Parathyroid adenoma (tissue), 2 donors: ENCODE measurements at regions not wholly inside any gene's neighbourhood (a gene's known extent, or its start where the extent isn't known, plus 50 kb on each side); places are given as distances from the start of the nearest gene placed in this dataset.

Experiments used
- H2AFZ ChIP-seq: fragments of 300-600 bp; sonication (generic); one replicate; pipeline ENCODE4 v1.7.0; 2017; ENCODE audit warnings: antibody characterized with exemption, mild to moderate bottlenecking
- H3K27ac ChIP-seq: fragments of 300-600 bp; sonication (generic); one replicate; pipeline ENCODE4 v1.7.0; 2017
- H3K27me3 ChIP-seq: fragments of 300-600 bp; sonication (generic); one replicate; pipeline ENCODE4 v1.7.0; 2017; ENCODE audit warnings: low read length; ENCODE audit not compliant: control insufficient read depth, insufficient read depth
- H3K36me3 ChIP-seq: fragments of 300-600 bp; sonication (generic); one replicate; pipeline ENCODE4 v1.7.0; 2017; ENCODE audit warnings: low read length; ENCODE audit not compliant: control insufficient read depth, insufficient read depth
- H3K4me1 ChIP-seq: fragments of 300-600 bp; sonication (generic); one replicate; pipeline ENCODE4 v1.7.0; 2017; ENCODE audit warnings: control low read depth
- H3K4me2 ChIP-seq: fragments of 300-600 bp; sonication (generic); one replicate; pipeline ENCODE4 v1.7.0; 2017; ENCODE audit warnings: low read length
- H3K4me3 ChIP-seq: fragments of 300-600 bp; sonication (generic); one replicate; pipeline ENCODE4 v1.7.0; 2017; ENCODE audit warnings: low read depth, low read length
- H3K79me2 ChIP-seq: fragments of 300-600 bp; sonication (generic); one replicate; pipeline ENCODE4 v1.7.0; 2017; ENCODE audit warnings: control low read depth
- H3K9ac ChIP-seq: fragments of 300-600 bp; sonication (generic); one replicate; pipeline ENCODE4 v1.7.0; 2017; ENCODE audit warnings: mild to moderate bottlenecking
- H3K9me3 ChIP-seq: fragments of 300-600 bp; sonication (generic); one replicate; pipeline ENCODE4 v1.7.0; 2017; ENCODE audit warnings: low read length; ENCODE audit not compliant: control insufficient read depth
- TF ChIP-seq, protein P1 (sequence below): fragments of 300-600 bp; sonication (generic); IDR thresholded peaks from one replicate; pipeline ENCODE4 v1.7.0; 2017; ENCODE audit warnings: antibody characterized with exemption, mild to moderate bottlenecking
- donor health status: primary hyperparathyroidism.

DNA sequence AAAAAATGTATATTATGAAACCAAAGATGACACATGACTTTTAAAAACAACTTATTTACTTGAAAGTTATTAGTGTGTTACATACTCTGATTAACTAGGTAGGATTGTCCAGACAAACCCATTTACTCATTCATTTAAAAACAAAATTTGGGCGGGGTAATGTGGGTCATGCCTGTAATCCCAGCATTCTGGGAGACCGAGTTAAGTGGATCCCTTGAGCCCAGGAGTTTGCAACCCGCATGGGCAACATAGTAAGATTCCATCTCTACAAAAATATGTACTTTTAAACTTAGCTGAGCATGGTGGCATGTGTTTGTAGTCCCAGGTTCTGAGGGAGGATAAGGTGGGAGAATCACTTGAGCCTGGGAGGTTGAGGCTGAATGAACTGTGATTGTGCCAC is 1414.7 kb downstream of the PLA2G4A start:
- Histone ChIP-seq H3K27ac (no peak overlapping the region), H3K4me1 (no peaks in the 10 kb centered on the region), H3K4me3 (no peak overlapping the region), H2AFZ (no peak overlapping the region), H3K36me3 (no peaks in the 10 kb centered on the region), H3K27me3 (no peaks in the 10 kb centered on the region), H3K79me2 (no peaks in the 10 kb centered on the region), H3K9me3 (no peaks in the 10 kb centered on the region), H3K4me2 (no peak overlapping the region), H3K9ac (no peak overlapping the region)
- TF ChIP-seq, protein P1, sequence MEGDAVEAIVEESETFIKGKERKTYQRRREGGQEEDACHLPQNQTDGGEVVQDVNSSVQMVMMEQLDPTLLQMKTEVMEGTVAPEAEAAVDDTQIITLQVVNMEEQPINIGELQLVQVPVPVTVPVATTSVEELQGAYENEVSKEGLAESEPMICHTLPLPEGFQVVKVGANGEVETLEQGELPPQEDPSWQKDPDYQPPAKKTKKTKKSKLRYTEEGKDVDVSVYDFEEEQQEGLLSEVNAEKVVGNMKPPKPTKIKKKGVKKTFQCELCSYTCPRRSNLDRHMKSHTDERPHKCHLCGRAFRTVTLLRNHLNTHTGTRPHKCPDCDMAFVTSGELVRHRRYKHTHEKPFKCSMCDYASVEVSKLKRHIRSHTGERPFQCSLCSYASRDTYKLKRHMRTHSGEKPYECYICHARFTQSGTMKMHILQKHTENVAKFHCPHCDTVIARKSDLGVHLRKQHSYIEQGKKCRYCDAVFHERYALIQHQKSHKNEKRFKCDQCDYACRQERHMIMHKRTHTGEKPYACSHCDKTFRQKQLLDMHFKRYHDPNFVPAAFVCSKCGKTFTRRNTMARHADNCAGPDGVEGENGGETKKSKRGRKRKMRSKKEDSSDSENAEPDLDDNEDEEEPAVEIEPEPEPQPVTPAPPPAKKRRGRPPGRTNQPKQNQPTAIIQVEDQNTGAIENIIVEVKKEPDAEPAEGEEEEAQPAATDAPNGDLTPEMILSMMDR: no peak

DNA sequence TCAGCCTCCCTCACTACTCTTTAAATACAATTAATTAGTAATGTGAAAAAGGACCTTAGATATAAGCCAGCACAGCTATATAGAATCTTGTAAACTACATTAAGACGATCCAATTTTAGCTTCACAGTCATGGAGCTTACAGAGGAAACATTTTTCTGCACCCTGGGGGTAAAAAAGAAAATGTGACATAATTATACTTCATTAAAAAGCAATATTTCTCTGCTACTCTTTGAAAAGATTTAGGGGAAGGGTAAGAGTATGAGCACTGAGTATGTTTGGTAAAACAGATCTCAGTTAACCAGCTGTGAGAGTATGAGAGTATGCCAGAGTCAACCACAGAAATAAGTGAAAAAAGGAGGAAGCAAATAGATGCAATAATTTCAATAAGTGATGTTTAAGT is 1415.9 kb downstream of the PLA2G4A start:
- Histone ChIP-seq H3K27ac (no peak overlapping the region), H3K4me1 (no peaks in the 10 kb centered on the region), H3K27me3 (no peaks in the 10 kb centered on the region), H3K36me3 (no peaks in the 10 kb centered on the region), H3K4me3 (no peak overlapping the region), H3K4me2 (no peak overlapping the region), H3K79me2 (no peaks in the 10 kb centered on the region), H2AFZ (no peak overlapping the region), H3K9ac (no peak overlapping the region), H3K9me3 (no peaks in the 10 kb centered on the region)
- TF ChIP-seq, protein P1: no peak

DNA sequence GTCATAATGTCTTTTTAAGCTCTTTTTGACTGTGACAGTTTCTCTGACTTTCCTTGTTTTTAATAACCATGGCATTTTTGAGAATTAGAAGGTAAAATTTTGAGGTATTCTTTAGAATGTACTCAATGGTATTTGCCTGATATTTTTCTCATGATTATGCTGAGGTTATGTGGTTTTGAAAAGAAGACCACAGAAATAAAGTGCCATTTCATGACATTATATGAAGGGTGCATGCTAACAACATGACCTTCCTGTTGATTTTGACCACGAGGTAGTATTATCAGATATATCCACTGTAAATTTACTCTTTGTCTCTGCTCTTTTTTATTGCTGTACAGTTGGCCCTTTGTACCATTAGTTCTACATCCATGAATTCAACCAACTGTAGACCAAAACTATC is 1418.5 kb downstream of the PLA2G4A start:
- Histone ChIP-seq H3K4me3 (no peak overlapping the region), H3K36me3 (no peaks in the 10 kb centered on the region), H3K27me3 (no peaks in the 10 kb centered on the region), H2AFZ (no peak overlapping the region), H3K79me2 (no peaks in the 10 kb centered on the region), H3K4me2 (no peak overlapping the region), H3K27ac (no peak overlapping the region), H3K9ac (no peak overlapping the region), H3K9me3 (no peaks in the 10 kb centered on the region), H3K4me1 (no peaks in the 10 kb centered on the region)
- TF ChIP-seq, protein P1: no peak

DNA sequence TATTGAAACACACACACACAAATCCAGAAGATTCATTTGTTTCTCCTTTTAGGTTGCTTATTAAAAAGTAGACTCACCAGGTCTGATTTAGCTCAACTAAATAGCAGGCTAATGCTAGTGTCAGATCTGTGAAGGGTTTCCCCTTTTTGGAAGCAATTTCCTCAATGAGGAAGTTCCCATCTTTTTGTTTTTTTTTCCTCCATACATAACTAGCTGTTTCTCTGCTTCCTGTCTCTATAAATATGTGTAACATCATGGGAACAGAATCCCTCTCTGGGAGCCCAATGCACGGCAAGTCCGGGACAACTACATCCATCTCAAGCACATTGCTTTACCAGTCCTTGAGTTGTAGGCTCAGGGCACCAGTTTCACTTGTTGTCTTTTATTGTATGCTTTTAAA is 1421.1 kb downstream of the PLA2G4A start:
- TF ChIP-seq, protein P1: no peak
- Histone ChIP-seq H3K4me1 (no peaks in the 10 kb centered on the region), H3K9ac (no peak overlapping the region)

DNA sequence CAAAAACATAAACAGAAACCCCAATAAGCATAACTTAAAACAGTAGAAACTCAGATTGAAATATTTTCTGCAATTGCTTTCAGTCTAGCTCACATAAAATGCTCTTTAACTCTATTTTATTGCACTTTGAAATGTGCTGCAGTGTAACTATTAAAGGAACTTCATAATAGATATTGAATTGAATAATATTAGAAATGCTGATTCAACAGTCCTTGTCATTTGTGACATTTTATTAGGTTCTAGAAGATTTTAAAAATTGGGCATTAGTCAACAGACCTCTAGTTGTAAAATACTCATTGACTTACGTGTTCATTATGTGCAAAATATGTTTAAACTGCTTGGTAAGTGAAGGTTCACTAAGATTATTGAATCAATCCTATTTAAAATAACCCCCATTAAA is 1422.3 kb downstream of the PLA2G4A start:
- Histone ChIP-seq H3K27ac (no peak overlapping the region), H3K9me3 (no peaks in the 10 kb centered on the region), H3K9ac (no peak overlapping the region), H3K4me3 (no peak overlapping the region), H2AFZ (no peak overlapping the region), H3K4me2 (no peak overlapping the region), H3K79me2 (no peaks in the 10 kb centered on the region), H3K4me1 (no peaks in the 10 kb centered on the region), H3K36me3 (no peaks in the 10 kb centered on the region), H3K27me3 (no peaks in the 10 kb centered on the region)
- TF ChIP-seq, protein P1: no peak

More for the DNA sequence above, 1421.1 kb downstream of the PLA2G4A start:
- no peak overlapping the region for H3K27ac ChIP-seq
- no peaks in the 10 kb centered on the region for H3K36me3 ChIP-seq
- H3K27me3 ChIP-seq: no peaks in the 10 kb centered on the region
- no peak overlapping the region for H3K4me2 ChIP-seq
- no peaks in the 10 kb centered on the region for H3K9me3 ChIP-seq
- H3K4me3 ChIP-seq: no peak overlapping the region
- H3K79me2 ChIP-seq: no peaks in the 10 kb centered on the region
- H2AFZ ChIP-seq: no peak overlapping the region
